ENCODE measurements at regions not wholly inside any gene's neighbourhood (a gene's known extent, or its start where the extent isn't known, plus 50 kb on each side); places are given as distances from the start of the nearest gene placed in this dataset.

DNA sequence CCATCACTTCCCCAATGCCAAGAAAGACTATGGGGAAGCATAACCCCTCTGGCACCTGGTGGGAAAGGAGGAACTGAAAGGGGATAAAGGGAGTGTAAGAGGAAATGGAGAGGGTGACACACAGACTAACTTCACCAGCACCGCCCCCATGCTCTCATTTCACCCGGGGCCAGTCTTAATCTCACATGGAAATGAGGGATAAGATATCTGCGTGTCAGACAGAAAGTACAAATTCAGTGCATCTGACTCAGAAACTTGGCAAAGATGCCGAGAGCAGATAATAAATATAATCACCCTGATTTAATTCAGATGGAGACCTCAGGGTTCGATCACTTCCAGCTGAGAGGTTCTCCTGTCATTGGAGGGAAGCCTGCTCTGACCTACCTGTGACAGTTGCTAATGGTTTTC lies 191.6 kb downstream of the DUSP6 start:
- no peak for DNase-seq (ENCODE audit: low read depth)
- H3K4me3 ChIP-seq (ENCODE audit: low read depth, low read length) = no peak overlapping the region
- TF ChIP-seq, protein P1, sequence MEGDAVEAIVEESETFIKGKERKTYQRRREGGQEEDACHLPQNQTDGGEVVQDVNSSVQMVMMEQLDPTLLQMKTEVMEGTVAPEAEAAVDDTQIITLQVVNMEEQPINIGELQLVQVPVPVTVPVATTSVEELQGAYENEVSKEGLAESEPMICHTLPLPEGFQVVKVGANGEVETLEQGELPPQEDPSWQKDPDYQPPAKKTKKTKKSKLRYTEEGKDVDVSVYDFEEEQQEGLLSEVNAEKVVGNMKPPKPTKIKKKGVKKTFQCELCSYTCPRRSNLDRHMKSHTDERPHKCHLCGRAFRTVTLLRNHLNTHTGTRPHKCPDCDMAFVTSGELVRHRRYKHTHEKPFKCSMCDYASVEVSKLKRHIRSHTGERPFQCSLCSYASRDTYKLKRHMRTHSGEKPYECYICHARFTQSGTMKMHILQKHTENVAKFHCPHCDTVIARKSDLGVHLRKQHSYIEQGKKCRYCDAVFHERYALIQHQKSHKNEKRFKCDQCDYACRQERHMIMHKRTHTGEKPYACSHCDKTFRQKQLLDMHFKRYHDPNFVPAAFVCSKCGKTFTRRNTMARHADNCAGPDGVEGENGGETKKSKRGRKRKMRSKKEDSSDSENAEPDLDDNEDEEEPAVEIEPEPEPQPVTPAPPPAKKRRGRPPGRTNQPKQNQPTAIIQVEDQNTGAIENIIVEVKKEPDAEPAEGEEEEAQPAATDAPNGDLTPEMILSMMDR (IDR thresholded peaks at IDR 0.05; ENCODE audit: insufficient read depth, low read depth, low read length, missing control alignments) = no peak

DNA sequence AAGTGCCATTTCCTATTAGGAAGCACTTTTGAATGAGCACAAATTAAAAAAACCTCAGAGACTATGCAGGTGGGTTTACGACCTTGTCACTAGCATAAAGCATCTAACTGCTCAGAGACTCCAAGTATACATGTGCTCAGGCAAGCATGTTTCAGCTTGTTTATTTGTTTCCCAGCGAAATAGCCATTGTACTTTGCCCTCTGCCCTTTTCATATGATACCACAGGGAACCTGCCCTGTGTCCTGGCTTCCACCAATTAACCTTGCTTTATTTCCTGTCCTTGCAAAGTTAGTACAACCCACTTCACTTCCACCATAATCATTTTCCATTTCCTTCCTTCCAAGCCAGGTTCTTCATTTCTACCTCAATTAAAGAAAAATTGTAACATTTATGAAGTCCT lies 194.9 kb downstream of the DUSP6 start:
- TF ChIP-seq, protein P1 (IDR thresholded peaks at IDR 0.05; ENCODE audit: insufficient read depth, low read depth, low read length, missing control alignments) = no peak
- no peak for DNase-seq (ENCODE audit: low read depth)
- H3K4me3 ChIP-seq (ENCODE audit: low read depth, low read length) = no peak overlapping the region

DNA sequence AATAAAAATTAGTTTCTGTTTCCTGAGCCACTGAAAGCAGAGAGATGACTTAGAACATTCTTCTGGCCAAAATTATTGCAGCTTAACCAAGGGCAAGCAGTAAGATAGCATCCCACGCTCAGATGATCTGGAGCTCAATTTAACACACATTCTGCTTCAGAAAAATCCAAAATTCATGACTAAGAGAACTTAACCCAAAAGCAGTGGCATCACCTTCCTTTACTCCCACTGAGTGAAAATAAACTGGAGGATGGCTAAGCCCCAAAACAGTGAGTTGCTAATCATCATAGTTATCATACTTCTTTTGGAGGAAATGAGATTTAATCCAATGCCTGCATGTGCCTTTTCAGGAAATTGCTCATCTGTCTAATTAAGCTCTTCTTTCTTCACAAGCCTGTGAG lies 195.4 kb downstream of the DUSP6 start:
- TF ChIP-seq, protein P1 (IDR thresholded peaks at IDR 0.05; ENCODE audit: insufficient read depth, low read depth, low read length, missing control alignments) = no peak
- no peak for DNase-seq (ENCODE audit: low read depth)
- H3K4me3 ChIP-seq (ENCODE audit: low read depth, low read length) = no peak overlapping the region

- no peak for DNase-seq (ENCODE audit: low read depth)
- TF ChIP-seq, protein P1 (IDR thresholded peaks at IDR 0.05; ENCODE audit: insufficient read depth, low read depth, low read length, missing control alignments) = no peak
- no peak overlapping the region for H3K4me3 ChIP-seq (ENCODE audit: low read depth, low read length)
Observed at GRCh38 chr12:89156340-89156739, 196.0 kb downstream of the DUSP6 start.

- TF ChIP-seq, protein P1 (IDR thresholded peaks at IDR 0.05; ENCODE audit: insufficient read depth, low read depth, low read length, missing control alignments) = no peak
Observed at GRCh38 chr12:89155826-89156225, 196.5 kb downstream of the DUSP6 start.

DNA sequence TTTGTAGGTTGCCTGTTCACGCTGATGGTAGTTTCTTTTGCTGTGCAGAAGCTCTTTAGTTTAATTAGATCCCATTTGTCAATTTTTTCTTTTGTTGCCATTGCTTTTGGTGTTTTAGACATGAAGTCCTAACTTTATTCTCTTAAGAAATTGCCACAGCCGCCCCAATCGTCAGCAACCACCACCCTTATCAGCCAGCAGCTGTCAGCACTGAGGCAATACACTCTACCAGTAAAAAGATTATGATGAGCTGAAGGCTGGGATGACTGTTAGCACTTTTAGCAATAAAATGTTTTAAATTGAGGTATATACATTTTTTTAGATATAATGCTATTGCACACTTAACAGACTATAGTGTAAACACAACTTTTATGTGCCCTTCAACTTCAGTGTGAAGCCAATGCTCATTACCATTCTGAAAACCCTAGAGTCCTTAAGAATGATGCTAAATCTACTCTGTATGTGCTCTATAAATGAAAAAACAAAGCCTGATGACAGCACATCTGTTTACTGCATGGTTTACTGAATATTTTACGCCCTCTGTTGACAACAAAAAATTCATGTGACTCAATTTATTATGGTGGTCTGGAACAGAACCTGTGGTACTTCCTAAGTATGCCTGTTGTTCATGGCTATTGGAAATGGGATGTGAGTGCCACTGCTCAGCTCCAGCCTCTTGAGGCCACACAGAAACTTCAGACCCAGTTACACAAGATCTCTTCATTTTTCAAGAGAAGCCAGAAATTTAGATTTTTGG lies 197.4 kb downstream of the DUSP6 start:
- TF ChIP-seq, protein P1 (IDR thresholded peaks at IDR 0.05; ENCODE audit: insufficient read depth, low read depth, low read length, missing control alignments) = no peak
- DNase-seq (ENCODE audit: low read depth) = no peak
- no peak overlapping the region for H3K4me3 ChIP-seq (ENCODE audit: low read depth, low read length)

More at GRCh38 chr12:89155826-89156225, 196.5 kb downstream of the DUSP6 start:
- H3K4me3 ChIP-seq (ENCODE audit: low read depth, low read length) = no peak overlapping the region
- DNase-seq (ENCODE audit: low read depth) = no peak

- TF ChIP-seq, protein P1 (IDR thresholded peaks at IDR 0.05; ENCODE audit: insufficient read depth, low read depth, low read length, missing control alignments) = no peak
Observed at GRCh38 chr12:89153341-89153740, 199.0 kb downstream of the DUSP6 start.

More at GRCh38 chr12:89153341-89153740, 199.0 kb downstream of the DUSP6 start:
- no peak overlapping the region for H3K4me3 ChIP-seq (ENCODE audit: low read depth, low read length)
- DNase-seq (ENCODE audit: low read depth) = no peak

Data from GM12865 (cell line).